Heart left ventricle (tissue), 16 donors: ENCODE measurements at regions not wholly inside any gene's neighbourhood (a gene's known extent, or its start where the extent isn't known, plus 50 kb on each side); places are given as distances from the start of the nearest gene placed in this dataset.
"Not testable (repeated sequence)": the region's sequence is repeated elsewhere in the genome, so short reads cannot be mapped to it uniquely, and the experiment has no call there.

ENCODE experiments used
- ATAC-seq, 4 donors: fragments of 200-7000 bp; cut with Tn5 transposase; one replicate each; pipeline ENCODE4 v1.9.1; 2020 to 2022; ENCODE audit warnings: moderate library complexity in 4 of 4, mild to moderate bottlenecking in 3 of 4, moderate number of reproducible peaks in 1 of 4
- DNase-seq, 5 donors: peaks; one replicate each; pipeline ENCODE4 v3.0.0-alpha.2; 2020
- H3K27ac ChIP-seq, 12 donors: fragments of 200-600 bp; sonication (generic) in 4 of 12; one replicate each; pipeline versions ENCODE4 v1.5.0 to v1.8.0; 2016 to 2022; ENCODE audit warnings: mild to moderate bottlenecking in 2 of 12
- H3K27me3 ChIP-seq, 9 donors: fragments of 200-600 bp; sonication (generic) in 2 of 9; one replicate each; pipeline versions ENCODE4 v1.5.1 to v1.8.0; 2016 to 2022; ENCODE audit warnings: mild to moderate bottlenecking in 3 of 9
- H3K36me3 ChIP-seq, 9 donors: fragments of 200-600 bp; sonication (generic) in 2 of 9; one replicate each; pipeline versions ENCODE4 v1.5.0 to v1.8.0; 2018 to 2022; ENCODE audit warnings: mild to moderate bottlenecking in 2 of 9
- H3K4me1 ChIP-seq, 12 donors: fragments of 200-600 bp; sonication (generic) in 4 of 12; one replicate each; pipeline versions ENCODE4 v1.5.0 to v1.8.0; 2016 to 2022; ENCODE audit warnings: mild to moderate bottlenecking in 3 of 12
- H3K4me3 ChIP-seq, 12 donors: fragments of 200-600 bp; sonication (generic) in 4 of 12; one replicate each; pipeline versions ENCODE4 v1.5.0 to v1.8.0; 2017 to 2022; ENCODE audit warnings: mild to moderate bottlenecking in 9 of 12, moderate library complexity in 4 of 12
- H3K9me3 ChIP-seq, 12 donors: fragments of 200-600 bp; sonication (generic) in 4 of 12; one replicate each; pipeline versions ENCODE4 v1.5.0 to v1.8.0; 2016 to 2022; ENCODE audit warnings: mild to moderate bottlenecking in 1 of 12
- POLR2A ChIP-seq, 2 donors: fragments of 450-650 bp; IDR thresholded peaks; one replicate each; pipeline ENCODE4 v1.6.1; 2017; ENCODE audit warnings: antibody characterized with exemption in 2 of 2, mild to moderate bottlenecking in 2 of 2, moderate library complexity in 2 of 2
- WGBS, 4 donors: extraction: QIAGEN DNeasy Blood & Tissue Kit in 2 of 4; methylation state at CpG; one replicate each; pipeline versions ENCODE4 v1.1.5 to v1.1.7; 2013 to 2018; 5-methylcytosine and 5-hydroxymethylcytosine counted together
- intact Hi-C, 10 donors: fragments of 100-400 bp; cut with DNase I; formaldehyde crosslinking; loops; one replicate each; pipeline versions ENCODE4 v1.11.1 to v1.14.2; 2022
- TF ChIP-seq, protein P1 (sequence below), 12 donors: fragments of 200-600 bp; sonication (generic) in 4 of 12; IDR thresholded peaks; one replicate each; pipeline versions ENCODE4 v1.5.0 to v1.8.0; 2018 to 2022; ENCODE audit warnings: antibody characterized with exemption in 12 of 12, mild to moderate bottlenecking in 5 of 12
- donor health status: ischemic (EF 13 %, LVEDD 7.1; RV severe dilation, severe dysfunction).
- donor health status: healthy with polysubstance abuse.
- donor health status: DM: no; HTN: yes; CAD: no.
- donor health status: DM: no; HTN: no; CAD: no.
- donor health status: ischemic (EF 25% LVEDD 6.9; RV normal size, moderate dysfunction).
- donor health status: ischemic (EF 25% LVEDD 5.7; RV mildly dilated, moderate dysfunction).
- donor health status: healthy.
- donor health status: DM: yes; HTN: yes; CAD: no.
- donor health status: ischemic (EF 35%, LVEDD 5.7; RV mildly dilated, moderate dysfunction).
- donor health status: nonischemic (EF 11% LVEDD 7.7; RV severe dilation, severe dysfunction).
- donor health status: DM: yes; HTN: yes; CAD: no.
- donor health status: PGD.
- donor health status: ischemic (EF 29% LVEDD 5.4; RV normal size, mild dysfunction).
- donor health status: nonischemic (EF 23%, LVEDD 6.1; RV moderate dilation, normal function).

DNA sequence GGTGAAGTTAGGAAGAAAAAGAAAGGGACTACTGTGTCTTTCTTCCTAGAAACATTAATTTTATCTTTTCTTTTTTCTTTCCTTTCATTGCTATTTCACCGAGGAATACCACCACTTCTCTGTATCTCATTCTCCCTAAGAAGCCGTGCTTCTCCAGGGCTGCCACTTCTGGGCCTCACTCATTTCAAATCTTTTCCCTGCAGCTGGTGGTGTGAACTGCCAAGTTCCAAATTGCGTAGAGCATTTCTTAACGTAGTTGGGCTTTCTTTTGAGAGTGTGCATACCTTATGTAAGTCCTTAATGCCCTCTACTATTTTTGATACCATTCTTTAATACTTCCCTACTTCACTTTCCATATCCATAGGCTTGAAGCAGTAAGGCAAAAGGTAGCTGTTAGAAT lies 66.7 kb upstream of the CYP1B1 start:
- intact Hi-C loops = no loop called here

DNA sequence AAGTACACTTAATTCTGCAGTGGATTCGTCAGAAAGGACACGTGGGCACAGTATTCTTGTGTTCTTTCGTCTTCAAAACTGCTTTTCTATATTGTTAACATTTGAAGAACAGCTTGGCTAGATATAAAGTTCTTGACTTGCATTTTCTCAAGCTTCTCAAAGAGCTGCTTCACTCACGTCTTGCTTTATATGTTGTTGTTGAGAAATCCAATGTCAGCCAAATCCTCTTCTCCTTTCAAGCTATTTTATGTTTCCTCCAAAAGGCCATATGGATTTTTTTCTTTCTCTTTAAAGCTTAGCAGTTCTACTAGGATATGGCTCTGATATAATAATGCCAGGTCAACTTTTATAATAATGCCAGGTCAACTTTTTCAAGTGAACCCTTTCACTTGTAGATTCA lies 65.5 kb upstream of the CYP1B1 start:
- no peak overlapping the region for H3K4me3 ChIP-seq
- DNase-seq = no peak
- H3K4me1 ChIP-seq = peaks cover 0 to 23% (median 0%) of the 10 kb centered on the region in 12 donors
- no peaks in the 10 kb centered on the region for H3K36me3 ChIP-seq
- WGBS, 4 donors = 85 to 89% (median 86%) methylated on average over 4 of the region's 4 CpGs
- intact Hi-C loops = no loop called here
- ATAC-seq = no peak
- no peak overlapping the region for H3K27ac ChIP-seq
- TF ChIP-seq, protein P1, sequence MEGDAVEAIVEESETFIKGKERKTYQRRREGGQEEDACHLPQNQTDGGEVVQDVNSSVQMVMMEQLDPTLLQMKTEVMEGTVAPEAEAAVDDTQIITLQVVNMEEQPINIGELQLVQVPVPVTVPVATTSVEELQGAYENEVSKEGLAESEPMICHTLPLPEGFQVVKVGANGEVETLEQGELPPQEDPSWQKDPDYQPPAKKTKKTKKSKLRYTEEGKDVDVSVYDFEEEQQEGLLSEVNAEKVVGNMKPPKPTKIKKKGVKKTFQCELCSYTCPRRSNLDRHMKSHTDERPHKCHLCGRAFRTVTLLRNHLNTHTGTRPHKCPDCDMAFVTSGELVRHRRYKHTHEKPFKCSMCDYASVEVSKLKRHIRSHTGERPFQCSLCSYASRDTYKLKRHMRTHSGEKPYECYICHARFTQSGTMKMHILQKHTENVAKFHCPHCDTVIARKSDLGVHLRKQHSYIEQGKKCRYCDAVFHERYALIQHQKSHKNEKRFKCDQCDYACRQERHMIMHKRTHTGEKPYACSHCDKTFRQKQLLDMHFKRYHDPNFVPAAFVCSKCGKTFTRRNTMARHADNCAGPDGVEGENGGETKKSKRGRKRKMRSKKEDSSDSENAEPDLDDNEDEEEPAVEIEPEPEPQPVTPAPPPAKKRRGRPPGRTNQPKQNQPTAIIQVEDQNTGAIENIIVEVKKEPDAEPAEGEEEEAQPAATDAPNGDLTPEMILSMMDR (IDR thresholded peaks at IDR 0.05) = no peak
- TF ChIP-seq POLR2A (IDR thresholded peaks at IDR 0.05) = no peak
- peaks cover 0 to 9% (median 0%) of the 10 kb centered on the region in 12 donors for H3K9me3 ChIP-seq
- no peaks in the 10 kb centered on the region for H3K27me3 ChIP-seq

More for the DNA sequence above, 66.7 kb upstream of the CYP1B1 start:
- TF ChIP-seq, protein P1 (IDR thresholded peaks at IDR 0.05) = no peak
- no peak for TF ChIP-seq POLR2A (IDR thresholded peaks at IDR 0.05)
- H3K4me1 ChIP-seq = peaks cover 0 to 34% (median 7%) of the 10 kb centered on the region in 12 donors
- peaks cover 0 to 9% (median 0%) of the 10 kb centered on the region in 12 donors for H3K9me3 ChIP-seq
- DNase-seq (no peak), ATAC-seq (no peak)
- no peaks in the 10 kb centered on the region for H3K27me3 ChIP-seq
- 72 to 84% (median 81%) methylated on average over 4 of the region's 4 CpGs for WGBS, 4 donors
- H3K27ac ChIP-seq = peak overlapping the region in 5 of 12 donors; percentile 1 to 49 (median 41)
- H3K4me3 ChIP-seq = no peak overlapping the region
- no peaks in the 10 kb centered on the region for H3K36me3 ChIP-seq

DNA sequence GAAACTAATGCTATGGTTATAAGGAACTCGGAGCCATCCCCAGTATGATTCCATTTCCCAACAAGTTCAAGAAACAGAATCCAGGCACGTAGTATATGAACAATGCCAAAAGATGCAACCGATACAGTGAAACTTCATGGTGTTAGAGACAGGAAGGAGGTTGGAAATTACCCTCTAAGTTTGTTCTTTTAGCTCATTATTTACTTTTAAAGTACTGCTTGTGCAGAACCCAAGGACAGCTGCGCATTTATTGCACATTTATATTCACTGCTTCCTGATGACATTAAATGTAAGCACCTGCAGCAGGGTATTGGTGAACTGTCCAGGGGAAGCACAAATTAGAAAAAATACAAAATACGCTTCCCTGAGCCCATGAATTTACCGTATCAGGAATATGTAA lies 63.0 kb upstream of the CYP1B1 start:
- H3K27ac ChIP-seq = no peak overlapping the region
- intact Hi-C loops = no loop called here
- peaks cover 0 to 11% (median 0%) of the 10 kb centered on the region in 12 donors for H3K4me1 ChIP-seq
- TF ChIP-seq, protein P1 (IDR thresholded peaks at IDR 0.05) = no peak
- no peak for TF ChIP-seq POLR2A (IDR thresholded peaks at IDR 0.05)
- ATAC-seq (no peak), DNase-seq (no peak)
- WGBS, 4 donors = 90 to 93% (median 91%) methylated on average over 6 of the region's 6 CpGs
- peaks cover 0 to 9% (median 0%) of the 10 kb centered on the region in 12 donors for H3K9me3 ChIP-seq
- H3K4me3 ChIP-seq = no peak overlapping the region
- H3K27me3 ChIP-seq = no peaks in the 10 kb centered on the region
- no peaks in the 10 kb centered on the region for H3K36me3 ChIP-seq

DNA sequence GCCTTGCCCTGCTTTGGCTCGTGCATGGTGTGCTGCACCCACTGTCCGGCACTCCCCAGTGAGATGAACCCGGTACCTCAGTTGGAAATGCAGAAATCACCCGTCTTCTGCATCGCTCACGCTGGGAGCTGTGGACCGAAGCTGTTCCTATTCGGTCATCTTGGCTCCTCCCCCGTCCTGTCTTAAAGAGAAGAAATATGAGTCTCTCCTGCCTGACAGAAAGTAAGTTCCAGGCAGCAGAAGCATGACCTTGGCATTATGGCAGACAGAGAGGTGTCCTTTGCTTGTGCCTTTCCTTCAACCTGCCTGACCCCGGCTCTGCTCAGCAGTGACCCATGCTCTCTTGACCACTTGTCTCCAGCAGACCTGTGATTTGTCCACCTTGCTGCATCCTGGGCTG lies 62.5 kb upstream of the CYP1B1 start:
- no peak overlapping the region for H3K27ac ChIP-seq
- intact Hi-C loops = no loop called here
- WGBS, 4 donors = 93 to 96% (median 95%) methylated on average over 10 of the region's 10 CpGs

DNA sequence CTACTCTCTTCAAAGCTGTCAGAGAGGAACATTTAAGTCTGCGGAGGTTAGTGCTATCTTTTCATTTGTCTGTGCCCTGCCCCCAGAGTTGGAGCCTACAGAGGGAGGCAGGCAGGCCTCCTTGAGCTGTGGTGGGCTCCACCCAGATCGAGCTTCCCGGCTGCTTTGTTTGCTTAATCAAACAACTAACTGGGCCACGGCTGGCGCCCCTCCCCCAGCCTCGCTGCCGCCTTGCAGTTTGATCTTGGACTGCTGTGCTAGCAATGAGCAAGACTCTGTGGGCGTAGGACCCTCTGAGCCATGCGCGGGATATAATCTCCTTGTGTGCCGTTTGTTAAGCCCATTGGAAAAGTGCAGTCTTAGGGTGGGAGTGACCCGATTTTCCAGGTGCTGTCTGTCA lies 62.0 kb upstream of the CYP1B1 start:
- peaks cover 0 to 11% (median 0%) of the 10 kb centered on the region in 12 donors for H3K4me1 ChIP-seq
- DNase-seq, H3K27ac ChIP-seq, H3K9me3 ChIP-seq, H3K36me3 ChIP-seq, H3K4me3 ChIP-seq, ATAC-seq, H3K27me3 ChIP-seq, intact Hi-C loops: not testable (repeated sequence)
- WGBS, 4 donors = 94 to 100% (median 96%) methylated on average over 11 to 12 of the region's 12 CpGs

More for the DNA sequence above, 62.5 kb upstream of the CYP1B1 start:
- TF ChIP-seq POLR2A (IDR thresholded peaks at IDR 0.05) = no peak
- TF ChIP-seq, protein P1 (IDR thresholded peaks at IDR 0.05) = no peak
- H3K4me3 ChIP-seq = no peak overlapping the region
- ATAC-seq = no peak
- no peaks in the 10 kb centered on the region for H3K36me3 ChIP-seq
- peaks cover 0 to 6% (median 0%) of the 10 kb centered on the region in 12 donors for H3K9me3 ChIP-seq
- no peaks in the 10 kb centered on the region for H3K27me3 ChIP-seq
- peaks cover 0 to 11% (median 0%) of the 10 kb centered on the region in 12 donors for H3K4me1 ChIP-seq
- DNase-seq = no peak
